Neural cell (in vitro differentiated cells): ENCODE measurements at regions not wholly inside any gene's neighbourhood (a gene's known extent, or its start where the extent isn't known, plus 50 kb on each side); places are given as distances from the start of the nearest gene placed in this dataset.

Experiments used
- EP300 ChIP-seq: fragments of 450-650 bp; conservative IDR thresholded peaks from 2 replicates; pipeline ENCODE4 v1.6.1; 2014; ENCODE audit warnings: antibody characterized with exemption, mild to moderate bottlenecking, moderate library complexity; ENCODE audit not compliant: poor library complexity, severe bottlenecking
- MXI1 ChIP-seq: fragments of 450-650 bp; conservative IDR thresholded peaks from 2 replicates; pipeline ENCODE4 v1.6.1; 2014; ENCODE audit warnings: antibody characterized with exemption, mild to moderate bottlenecking; ENCODE audit not compliant: poor library complexity, severe bottlenecking
- POLR2AphosphoS5 ChIP-seq: IDR thresholded peaks from 2 replicates; pipeline ENCODE4 v1.6.1; 2012
- SMC3 ChIP-seq: fragments of 450-650 bp; conservative IDR thresholded peaks from 2 replicates; pipeline ENCODE4 v1.6.1; 2014; ENCODE audit warnings: antibody characterized with exemption, mild to moderate bottlenecking, moderate library complexity; ENCODE audit not compliant: poor library complexity
- TAF1 ChIP-seq: IDR thresholded peaks from 2 replicates; pipeline ENCODE4 v1.6.1; 2012; ENCODE audit warnings: low read depth
- TF ChIP-seq, protein P1 (sequence below): fragments of 450-650 bp; IDR thresholded peaks from 2 replicates; pipeline ENCODE4 v1.5.1; 2014; ENCODE audit warnings: antibody characterized with exemption, mild to moderate bottlenecking, moderate library complexity; ENCODE audit not compliant: poor library complexity, severe bottlenecking

DNA sequence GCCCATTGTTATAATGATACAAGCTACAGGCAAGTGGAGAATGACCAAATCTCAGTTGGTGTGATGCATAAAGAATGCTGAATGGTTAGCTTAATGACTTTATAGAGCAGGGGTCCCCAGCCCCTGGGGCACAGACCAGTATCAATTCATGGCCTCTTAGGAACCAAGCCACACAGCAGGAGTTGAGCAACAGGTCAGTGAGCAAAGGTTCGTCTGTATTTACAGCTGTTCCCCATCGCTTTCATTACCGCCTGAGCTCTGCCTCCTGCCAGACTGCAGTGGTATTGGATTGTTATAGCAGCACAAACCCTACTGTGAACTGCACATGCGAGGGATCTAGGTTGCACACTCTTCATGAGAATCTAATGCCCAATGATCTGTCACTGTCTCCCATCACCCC, 114.0 kb upstream of the ZFHX3 start:
- TF ChIP-seq, protein P1, sequence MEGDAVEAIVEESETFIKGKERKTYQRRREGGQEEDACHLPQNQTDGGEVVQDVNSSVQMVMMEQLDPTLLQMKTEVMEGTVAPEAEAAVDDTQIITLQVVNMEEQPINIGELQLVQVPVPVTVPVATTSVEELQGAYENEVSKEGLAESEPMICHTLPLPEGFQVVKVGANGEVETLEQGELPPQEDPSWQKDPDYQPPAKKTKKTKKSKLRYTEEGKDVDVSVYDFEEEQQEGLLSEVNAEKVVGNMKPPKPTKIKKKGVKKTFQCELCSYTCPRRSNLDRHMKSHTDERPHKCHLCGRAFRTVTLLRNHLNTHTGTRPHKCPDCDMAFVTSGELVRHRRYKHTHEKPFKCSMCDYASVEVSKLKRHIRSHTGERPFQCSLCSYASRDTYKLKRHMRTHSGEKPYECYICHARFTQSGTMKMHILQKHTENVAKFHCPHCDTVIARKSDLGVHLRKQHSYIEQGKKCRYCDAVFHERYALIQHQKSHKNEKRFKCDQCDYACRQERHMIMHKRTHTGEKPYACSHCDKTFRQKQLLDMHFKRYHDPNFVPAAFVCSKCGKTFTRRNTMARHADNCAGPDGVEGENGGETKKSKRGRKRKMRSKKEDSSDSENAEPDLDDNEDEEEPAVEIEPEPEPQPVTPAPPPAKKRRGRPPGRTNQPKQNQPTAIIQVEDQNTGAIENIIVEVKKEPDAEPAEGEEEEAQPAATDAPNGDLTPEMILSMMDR: no peak
- TF ChIP-seq POLR2AphosphoS5 (no peak), MXI1 (no peak), EP300 (no peak), SMC3 (no peak), TAF1 (no peak)
